Keratinocyte (primary cell): ENCODE measurements at regions not wholly inside any gene's neighbourhood (a gene's known extent, or its start where the extent isn't known, plus 50 kb on each side); places are given as distances from the start of the nearest gene placed in this dataset.
A peak's percentile ranks its signal among the peaks of the same experiment; 100 is the strongest.

ENCODE experiments used
- DNase-seq: peaks from one replicate; pipeline ENCODE4 v3.0.0-alpha.2; 2011; ENCODE audit warnings: low read depth, missing footprints, low spot score
- FAIRE-seq: peaks from 2 replicates; lab custom pipeline; 2011; peaks lifted over from hg19 to GRCh38; lab: Jason Lieb, UNC
- H2AFZ ChIP-seq: 2 replicates; pipeline ENCODE4 v1.6.0; 2012; ENCODE audit warnings: low read length, control low read depth, inconsistent platforms; ENCODE audit not compliant: control insufficient read depth
- H3K27ac ChIP-seq: 2 replicates; pipeline ENCODE4 v1.5.1; 2011; ENCODE audit warnings: low read length; ENCODE audit not compliant: control insufficient read depth, insufficient read depth
- H3K27me3 ChIP-seq: 3 replicates; pipeline ENCODE4 v1.6.0; 2011; ENCODE audit warnings: low read length; ENCODE audit not compliant: control insufficient read depth, insufficient read depth; ENCODE audit errors: extremely low read depth
- H3K36me3 ChIP-seq, 2 experiments: 2 replicates in 1 of 2; 3 replicates in 1 of 2; pipeline ENCODE4 v1.5.1; 2011; ENCODE audit warnings: low read length in 2 of 2, mild to moderate bottlenecking in 1 of 2; ENCODE audit not compliant: control insufficient read depth in 2 of 2, insufficient read depth in 2 of 2; ENCODE audit errors: extremely low read depth in 1 of 2
- H3K4me1 ChIP-seq: 3 replicates; pipeline ENCODE4 v1.5.1; 2011; ENCODE audit warnings: low read length; ENCODE audit not compliant: control insufficient read depth, insufficient read depth; ENCODE audit errors: extremely low read depth
- H3K4me2 ChIP-seq: 3 replicates; pipeline ENCODE4 v1.6.0; 2011; ENCODE audit warnings: low read depth, low read length; ENCODE audit not compliant: control insufficient read depth, insufficient read depth; ENCODE audit errors: extremely low read depth
- H3K4me3 ChIP-seq, 3 experiments: fragments of 200-600 bp in 1 of 3; sonication (generic) in 1 of 3; 2 replicates in 2 of 3; 3 replicates in 1 of 3; pipeline ENCODE4 v1.5.1; 2011 to 2016; ENCODE audit warnings: low read length in 3 of 3, mild to moderate bottlenecking in 3 of 3, control low read depth in 2 of 3, inconsistent platforms in 1 of 3, low read depth in 1 of 3, mixed read lengths in 1 of 3, mixed run types in 1 of 3, moderate library complexity in 1 of 3; ENCODE audit not compliant: control insufficient read depth in 2 of 3, insufficient read depth in 2 of 3; ENCODE audit errors: extremely low read depth in 1 of 3
- H3K79me2 ChIP-seq: 2 replicates; pipeline ENCODE4 v1.6.0; 2012; ENCODE audit warnings: low read length; ENCODE audit not compliant: control insufficient read depth, insufficient read depth
- H3K9ac ChIP-seq: 3 replicates; pipeline ENCODE4 v1.6.0; 2011; ENCODE audit warnings: low read length; ENCODE audit not compliant: control insufficient read depth, insufficient read depth; ENCODE audit errors: extremely low read depth
- H3K9me1 ChIP-seq: 3 replicates; pipeline ENCODE4 v1.6.0; 2011; ENCODE audit warnings: low read length; ENCODE audit not compliant: control insufficient read depth, insufficient read depth; ENCODE audit errors: extremely low read depth
- H3K9me3 ChIP-seq: 2 replicates; pipeline ENCODE4 v1.5.1; 2012; ENCODE audit warnings: low read depth, low read length; ENCODE audit not compliant: control insufficient read depth
- H4K20me1 ChIP-seq: 3 replicates; pipeline ENCODE4 v1.6.0; 2011; ENCODE audit warnings: low read length; ENCODE audit not compliant: control insufficient read depth, insufficient read depth; ENCODE audit errors: extremely low read depth
- EZH2 ChIP-seq: IDR thresholded peaks from one replicate; pipeline ENCODE4 v1.6.1; 2012; ENCODE audit warnings: inconsistent platforms, mild to moderate bottlenecking, low read length, moderate library complexity
- dilution Hi-C: fragments of 300-500 bp; cut with MboI; formaldehyde crosslinking; loops from one replicate; pipeline ENCODE4 v1.7.0; 2020; ENCODE audit warnings: low sequenced_read_pairs; ENCODE audit not compliant: extremely low pct_ligation_motif_present
- TF ChIP-seq, protein P1 (sequence below), 3 experiments: IDR thresholded peaks in 1 of 3; conservative IDR thresholded peaks in 1 of 3; optimal IDR thresholded peaks in 1 of 3; 2 replicates in 2 of 3; 3 replicates in 1 of 3; pipeline versions ENCODE3 to v1.5.1; 2011; ENCODE audit warnings: low read length in 3 of 3, mild to moderate bottlenecking in 3 of 3, moderate library complexity in 2 of 3, control low read depth in 1 of 3, inconsistent platforms in 1 of 3; ENCODE audit not compliant: insufficient read depth in 2 of 3; ENCODE audit errors: extremely low read depth in 1 of 3

GRCh38 chr6:71205336-71205956 lies 83.2 kb upstream of the OGFRL1 start:
- Histone ChIP-seq H2AFZ (no peak overlapping the region), H3K4me2 (peak overlapping the region; percentile 29), H3K9me3 (no peaks in the 10 kb centered on the region), H3K9ac (no peak overlapping the region), H3K27me3 (no peaks in the 10 kb centered on the region), H3K9me1 (no peaks in the 10 kb centered on the region), H3K36me3 (no peaks in the 10 kb centered on the region), H3K4me1 (no peaks in the 10 kb centered on the region), H3K27ac (no peak overlapping the region), H4K20me1 (no peaks in the 10 kb centered on the region), H3K4me3 (peak overlapping the region in 1 of 3 experiments; percentile 23), H3K79me2 (no peaks in the 10 kb centered on the region)
- TF ChIP-seq EZH2, result no peak
- TF ChIP-seq, protein P1, sequence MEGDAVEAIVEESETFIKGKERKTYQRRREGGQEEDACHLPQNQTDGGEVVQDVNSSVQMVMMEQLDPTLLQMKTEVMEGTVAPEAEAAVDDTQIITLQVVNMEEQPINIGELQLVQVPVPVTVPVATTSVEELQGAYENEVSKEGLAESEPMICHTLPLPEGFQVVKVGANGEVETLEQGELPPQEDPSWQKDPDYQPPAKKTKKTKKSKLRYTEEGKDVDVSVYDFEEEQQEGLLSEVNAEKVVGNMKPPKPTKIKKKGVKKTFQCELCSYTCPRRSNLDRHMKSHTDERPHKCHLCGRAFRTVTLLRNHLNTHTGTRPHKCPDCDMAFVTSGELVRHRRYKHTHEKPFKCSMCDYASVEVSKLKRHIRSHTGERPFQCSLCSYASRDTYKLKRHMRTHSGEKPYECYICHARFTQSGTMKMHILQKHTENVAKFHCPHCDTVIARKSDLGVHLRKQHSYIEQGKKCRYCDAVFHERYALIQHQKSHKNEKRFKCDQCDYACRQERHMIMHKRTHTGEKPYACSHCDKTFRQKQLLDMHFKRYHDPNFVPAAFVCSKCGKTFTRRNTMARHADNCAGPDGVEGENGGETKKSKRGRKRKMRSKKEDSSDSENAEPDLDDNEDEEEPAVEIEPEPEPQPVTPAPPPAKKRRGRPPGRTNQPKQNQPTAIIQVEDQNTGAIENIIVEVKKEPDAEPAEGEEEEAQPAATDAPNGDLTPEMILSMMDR (optimal IDR thresholded peaks at IDR 0.05 in 1 of 3, IDR thresholded peaks at IDR 0.05 in 1 of 3, conservative IDR thresholded peaks at IDR 0.05 in 1 of 3; ENCODE audit: extremely low read depth in 1 of 3, insufficient read depth in 2 of 3, low read length in 3 of 3), result no peak
- dilution Hi-C loops, result no loop called here
- FAIRE-seq (no peak), DNase-seq (no peak)

- Histone ChIP-seq H2AFZ (no peak overlapping the region), H3K4me2 (no peak overlapping the region)
- dilution Hi-C loops, result no loop called here
Observed at GRCh38 chr6:71206089-71206488, 82.5 kb upstream of the OGFRL1 start.

More at GRCh38 chr6:71206089-71206488, 82.5 kb upstream of the OGFRL1 start:
- Histone ChIP-seq H3K9ac (no peak overlapping the region), H3K4me1 (no peaks in the 10 kb centered on the region), H3K9me3 (no peaks in the 10 kb centered on the region), H3K79me2 (no peaks in the 10 kb centered on the region), H3K4me3 (no peak overlapping the region), H3K27me3 (no peaks in the 10 kb centered on the region), H4K20me1 (no peaks in the 10 kb centered on the region), H3K9me1 (no peaks in the 10 kb centered on the region), H3K36me3 (no peaks in the 10 kb centered on the region), H3K27ac (no peak overlapping the region)
- DNase-seq (no peak), FAIRE-seq (no peak)
- no peak for TF ChIP-seq EZH2
- TF ChIP-seq, protein P1 (optimal IDR thresholded peaks at IDR 0.05 in 1 of 3, IDR thresholded peaks at IDR 0.05 in 1 of 3, conservative IDR thresholded peaks at IDR 0.05 in 1 of 3; ENCODE audit: extremely low read depth in 1 of 3, insufficient read depth in 2 of 3, low read length in 3 of 3), result no peak
